C4-2B (cell line): ENCODE measurements at regions not wholly inside any gene's neighbourhood (a gene's known extent, or its start where the extent isn't known, plus 50 kb on each side); places are given as distances from the start of the nearest gene placed in this dataset.
"Not testable (repeated sequence)": the region's sequence is repeated elsewhere in the genome, so short reads cannot be mapped to it uniquely, and the experiment has no call there.

Experiments
- CTCF ChIP-seq: fragments of 450-650 bp; conservative IDR thresholded peaks from 2 replicates; pipeline ENCODE4 v1.5.1; 2017; ENCODE audit warnings: mild to moderate bottlenecking
- ZFX ChIP-seq: fragments of 450-650 bp; IDR thresholded peaks from 2 replicates; pipeline ENCODE4 v1.6.1; 2017

- not testable (repeated sequence) for TF ChIP-seq CTCF, ZFX
These were observed 208.2 kb upstream of the NEBL start for GRCh38 chr10:21105331-21105730.
